SK-N-MC (cell line): ENCODE measurements at regions not wholly inside any gene's neighbourhood (a gene's known extent, or its start where the extent isn't known, plus 50 kb on each side); places are given as distances from the start of the nearest gene placed in this dataset.

ENCODE experiments used
- DNase-seq: peaks from one replicate; pipeline ENCODE4 v3.0.0-alpha.2; 2011; ENCODE audit warnings: low read depth, low spot score
- H3K27ac ChIP-seq: fragments of 200-600 bp; sonication (generic); 2 replicates; pipeline ENCODE4 v1.5.1; 2016; ENCODE audit warnings: mixed run types
- H3K36me3 ChIP-seq: fragments of 200-600 bp; sonication (generic); 2 replicates; pipeline ENCODE4 v1.6.1; 2017; ENCODE audit warnings: antibody characterized with exemption, low read length, mixed read lengths; ENCODE audit not compliant: insufficient read depth
- H3K4me3 ChIP-seq: fragments of 200-600 bp; sonication (generic); 2 replicates; pipeline ENCODE4 v1.5.1; 2016
- H3K9ac ChIP-seq: fragments of 200-600 bp; sonication (generic); 2 replicates; pipeline ENCODE4 v1.8.0; 2017; ENCODE audit warnings: mixed run types, mixed read lengths; ENCODE audit not compliant: insufficient read length
- H3K9me3 ChIP-seq: fragments of 200-600 bp; sonication (generic); 2 replicates; pipeline ENCODE4 v1.6.1; 2017; ENCODE audit warnings: low read depth, mild to moderate bottlenecking, antibody characterized with exemption, low read length, moderate library complexity, mixed read lengths
- EZH2 ChIP-seq: fragments of 200-600 bp; sonication (generic); IDR thresholded peaks from one replicate; pipeline ENCODE4 v1.6.1; 2017; ENCODE audit warnings: antibody characterized with exemption
- FOXP2 ChIP-seq: optimal IDR thresholded peaks from 2 replicates; pipeline ENCODE3; 2011; ENCODE audit warnings: mild to moderate bottlenecking, moderate library complexity; ENCODE audit not compliant: insufficient read depth; ENCODE audit errors: extremely low read length, control extremely low read depth
- POLR2AphosphoS5 ChIP-seq: IDR thresholded peaks from 2 replicates; pipeline ENCODE4 v1.6.1; 2012; ENCODE audit warnings: mild to moderate bottlenecking, low read depth, low read length, borderline replicate concordance

GRCh38 chr2:121047383-121047782, 237.6 kb downstream of the TFCP2L1 start:
- H3K36me3 ChIP-seq = no peaks in the 10 kb centered on the region
- H3K9me3 ChIP-seq = no peaks in the 10 kb centered on the region
- no peak overlapping the region for H3K9ac ChIP-seq
- TF ChIP-seq EZH2 = no peak
- TF ChIP-seq POLR2AphosphoS5 = no peak
- TF ChIP-seq FOXP2 = no peak
- DNase-seq = no peak
- H3K27ac ChIP-seq = no peak overlapping the region
- no peak overlapping the region for H3K4me3 ChIP-seq

- H3K27ac ChIP-seq = no peak overlapping the region
- H3K9ac ChIP-seq = no peak overlapping the region
- no peaks in the 10 kb centered on the region for H3K9me3 ChIP-seq
- no peak overlapping the region for H3K4me3 ChIP-seq
- H3K36me3 ChIP-seq = no peaks in the 10 kb centered on the region
- TF ChIP-seq FOXP2 = no peak
- no peak for TF ChIP-seq EZH2
- no peak for DNase-seq
Measured at GRCh38 chr2:121049131-121049530, 235.9 kb downstream of the TFCP2L1 start.

- TF ChIP-seq POLR2AphosphoS5 (no peak), FOXP2 (no peak), EZH2 (no peak)
- no peak for DNase-seq
- H3K27ac ChIP-seq = no peak overlapping the region
Measured at GRCh38 chr2:121049950-121050585, 234.9 kb downstream of the TFCP2L1 start.

GRCh38 chr2:121051311-121051710, 233.7 kb downstream of the TFCP2L1 start:
- no peak overlapping the region for H3K27ac ChIP-seq
- DNase-seq = no peak
- TF ChIP-seq FOXP2 = no peak
- no peak for TF ChIP-seq POLR2AphosphoS5
- TF ChIP-seq EZH2 = no peak
- H3K4me3 ChIP-seq = no peak overlapping the region
- no peaks in the 10 kb centered on the region for H3K36me3 ChIP-seq
- no peaks in the 10 kb centered on the region for H3K9me3 ChIP-seq
- no peak overlapping the region for H3K9ac ChIP-seq

More at GRCh38 chr2:121049950-121050585, 234.9 kb downstream of the TFCP2L1 start:
- Histone ChIP-seq H3K36me3 (no peaks in the 10 kb centered on the region), H3K9me3 (no peaks in the 10 kb centered on the region), H3K9ac (no peak overlapping the region), H3K4me3 (no peak overlapping the region)

- H3K9me3 ChIP-seq = no peaks in the 10 kb centered on the region
- H3K9ac ChIP-seq = no peak overlapping the region
- no peak for DNase-seq
- no peak overlapping the region for H3K4me3 ChIP-seq
- H3K36me3 ChIP-seq = no peaks in the 10 kb centered on the region
- no peak overlapping the region for H3K27ac ChIP-seq
- TF ChIP-seq FOXP2 = no peak
- no peak for TF ChIP-seq EZH2
- no peak for TF ChIP-seq POLR2AphosphoS5
Measured at GRCh38 chr2:121052023-121052422, 233.0 kb downstream of the TFCP2L1 start.

- no peaks in the 10 kb centered on the region for H3K9me3 ChIP-seq
- no peak overlapping the region for H3K27ac ChIP-seq
- TF ChIP-seq EZH2 (no peak), POLR2AphosphoS5 (no peak), FOXP2 (no peak)
- no peak overlapping the region for H3K9ac ChIP-seq
- H3K4me3 ChIP-seq = no peak overlapping the region
- no peaks in the 10 kb centered on the region for H3K36me3 ChIP-seq
- no peak for DNase-seq
Measured at GRCh38 chr2:121052521-121052920, 232.5 kb downstream of the TFCP2L1 start.

- Histone ChIP-seq H3K9ac (no peak overlapping the region), H3K9me3 (no peaks in the 10 kb centered on the region), H3K36me3 (no peaks in the 10 kb centered on the region), H3K4me3 (no peak overlapping the region), H3K27ac (no peak overlapping the region)
- no peak for DNase-seq
- no peak for TF ChIP-seq FOXP2
- no peak for TF ChIP-seq POLR2AphosphoS5
- no peak for TF ChIP-seq EZH2
Measured at GRCh38 chr2:121055088-121055487, 229.9 kb downstream of the TFCP2L1 start.

- no peaks in the 10 kb centered on the region for H3K9me3 ChIP-seq
Measured at GRCh38 chr2:121055501-121055900, 229.5 kb downstream of the TFCP2L1 start.

GRCh38 chr2:121058852-121059558, 226.0 kb downstream of the TFCP2L1 start:
- H3K4me3 ChIP-seq = no peak overlapping the region
- no peaks in the 10 kb centered on the region for H3K36me3 ChIP-seq
- no peaks in the 10 kb centered on the region for H3K9me3 ChIP-seq
- TF ChIP-seq EZH2 = no peak
- no peak overlapping the region for H3K9ac ChIP-seq
- no peak overlapping the region for H3K27ac ChIP-seq
- DNase-seq = no peak

More at GRCh38 chr2:121055501-121055900, 229.5 kb downstream of the TFCP2L1 start:
- no peak for TF ChIP-seq POLR2AphosphoS5
- Histone ChIP-seq H3K9ac (no peak overlapping the region), H3K27ac (no peak overlapping the region), H3K4me3 (no peak overlapping the region), H3K36me3 (no peaks in the 10 kb centered on the region)
- no peak for DNase-seq
